ENCODE measurements at regions not wholly inside any gene's neighbourhood (a gene's known extent, or its start where the extent isn't known, plus 50 kb on each side); places are given as distances from the start of the nearest gene placed in this dataset.

- peaks cover 2 to 4% of the 10 kb centered on the region in 2 donors for H3K4me1 ChIP-seq (ENCODE audit: control insufficient read depth in 2 of 2, insufficient read depth in 2 of 2, low read length in 2 of 2)
- H3K27me3 ChIP-seq (ENCODE audit: control insufficient read depth in 2 of 2, insufficient read depth in 2 of 2, low read length in 2 of 2): no peaks in the 10 kb centered on the region
- no peak overlapping the region for H3K9ac ChIP-seq (ENCODE audit: low read depth in 1 of 2, low read length in 2 of 2)
- no peaks in the 10 kb centered on the region for H3K36me3 ChIP-seq (ENCODE audit: control insufficient read depth in 2 of 2, insufficient read depth in 2 of 2, low read length in 2 of 2)
- H3K27ac ChIP-seq (ENCODE audit: low read depth in 2 of 2, low read length in 2 of 2): peak overlapping the region in 1 of 2 donors; percentile 23
- no peak overlapping the region for H3K4me3 ChIP-seq (ENCODE audit: low read length in 2 of 2)
- no peaks in the 10 kb centered on the region for H3K9me3 ChIP-seq (ENCODE audit: control insufficient read depth in 2 of 2, low read length in 2 of 2)
Observed at GRCh38 chr15:75129788-75130187, 71.9 kb upstream of the C15orf39 start.

GRCh38 chr15:75131269-75131643 is 70.4 kb upstream of the C15orf39 start:
- Histone ChIP-seq H3K9ac (ENCODE audit: low read depth in 1 of 2, low read length in 2 of 2) (no peak overlapping the region), H3K4me1 (ENCODE audit: control insufficient read depth in 2 of 2, insufficient read depth in 2 of 2, low read length in 2 of 2) (peaks cover 0 to 4% of the 10 kb centered on the region in 2 donors), H3K9me3 (ENCODE audit: control insufficient read depth in 2 of 2, low read length in 2 of 2) (no peaks in the 10 kb centered on the region), H3K36me3 (ENCODE audit: control insufficient read depth in 2 of 2, insufficient read depth in 2 of 2, low read length in 2 of 2) (no peaks in the 10 kb centered on the region), H3K27ac (ENCODE audit: low read depth in 2 of 2, low read length in 2 of 2) (peak overlapping the region in 1 of 2 donors; percentile 48), H3K4me3 (ENCODE audit: low read length in 2 of 2) (no peak overlapping the region), H3K27me3 (ENCODE audit: control insufficient read depth in 2 of 2, insufficient read depth in 2 of 2, low read length in 2 of 2) (no peaks in the 10 kb centered on the region)

GRCh38 chr15:75134748-75135147 is 66.9 kb upstream of the C15orf39 start:
- Histone ChIP-seq H3K27me3 (ENCODE audit: control insufficient read depth in 2 of 2, insufficient read depth in 2 of 2, low read length in 2 of 2) (no peaks in the 10 kb centered on the region), H3K4me1 (ENCODE audit: control insufficient read depth in 2 of 2, insufficient read depth in 2 of 2, low read length in 2 of 2) (peaks cover 0 to 4% of the 10 kb centered on the region in 2 donors), H3K9ac (ENCODE audit: low read depth in 1 of 2, low read length in 2 of 2) (no peak overlapping the region), H3K9me3 (ENCODE audit: control insufficient read depth in 2 of 2, low read length in 2 of 2) (no peaks in the 10 kb centered on the region), H3K4me3 (ENCODE audit: low read length in 2 of 2) (no peak overlapping the region), H3K36me3 (ENCODE audit: control insufficient read depth in 2 of 2, insufficient read depth in 2 of 2, low read length in 2 of 2) (no peaks in the 10 kb centered on the region), H3K27ac (ENCODE audit: low read depth in 2 of 2, low read length in 2 of 2) (no peak overlapping the region)

GRCh38 chr15:75136118-75136517 is 65.6 kb upstream of the C15orf39 start:
- Histone ChIP-seq H3K9me3 (ENCODE audit: control insufficient read depth in 2 of 2, low read length in 2 of 2) (no peaks in the 10 kb centered on the region), H3K4me3 (ENCODE audit: low read length in 2 of 2) (no peak overlapping the region), H3K27ac (ENCODE audit: low read depth in 2 of 2, low read length in 2 of 2) (no peak overlapping the region), H3K9ac (ENCODE audit: low read depth in 1 of 2, low read length in 2 of 2) (no peak overlapping the region), H3K36me3 (ENCODE audit: control insufficient read depth in 2 of 2, insufficient read depth in 2 of 2, low read length in 2 of 2) (no peaks in the 10 kb centered on the region), H3K4me1 (ENCODE audit: control insufficient read depth in 2 of 2, insufficient read depth in 2 of 2, low read length in 2 of 2) (peaks cover 0 to 4% of the 10 kb centered on the region in 2 donors), H3K27me3 (ENCODE audit: control insufficient read depth in 2 of 2, insufficient read depth in 2 of 2, low read length in 2 of 2) (no peaks in the 10 kb centered on the region)

- Histone ChIP-seq H3K27ac (ENCODE audit: low read depth in 2 of 2, low read length in 2 of 2) (no peak overlapping the region), H3K9ac (ENCODE audit: low read depth in 1 of 2, low read length in 2 of 2) (no peak overlapping the region), H3K9me3 (ENCODE audit: control insufficient read depth in 2 of 2, low read length in 2 of 2) (no peaks in the 10 kb centered on the region), H3K4me1 (ENCODE audit: control insufficient read depth in 2 of 2, insufficient read depth in 2 of 2, low read length in 2 of 2) (no peaks in the 10 kb centered on the region), H3K27me3 (ENCODE audit: control insufficient read depth in 2 of 2, insufficient read depth in 2 of 2, low read length in 2 of 2) (no peaks in the 10 kb centered on the region), H3K4me3 (ENCODE audit: low read length in 2 of 2) (no peak overlapping the region), H3K36me3 (ENCODE audit: control insufficient read depth in 2 of 2, insufficient read depth in 2 of 2, low read length in 2 of 2) (no peaks in the 10 kb centered on the region)
Observed at GRCh38 chr15:75136758-75137157, 64.9 kb upstream of the C15orf39 start.

- H3K4me1 ChIP-seq (ENCODE audit: control insufficient read depth in 2 of 2, insufficient read depth in 2 of 2, low read length in 2 of 2): no peaks in the 10 kb centered on the region
- peaks cover 12 to 13% of the 10 kb centered on the region in 2 donors for H3K9me3 ChIP-seq (ENCODE audit: control insufficient read depth in 2 of 2, low read length in 2 of 2)
- no peak overlapping the region for H3K9ac ChIP-seq (ENCODE audit: low read depth in 1 of 2, low read length in 2 of 2)
- no peaks in the 10 kb centered on the region for H3K27me3 ChIP-seq (ENCODE audit: control insufficient read depth in 2 of 2, insufficient read depth in 2 of 2, low read length in 2 of 2)
- H3K36me3 ChIP-seq (ENCODE audit: control insufficient read depth in 2 of 2, insufficient read depth in 2 of 2, low read length in 2 of 2): no peaks in the 10 kb centered on the region
- H3K4me3 ChIP-seq (ENCODE audit: low read length in 2 of 2): no peak overlapping the region
- no peak overlapping the region for H3K27ac ChIP-seq (ENCODE audit: low read depth in 2 of 2, low read length in 2 of 2)
Observed at GRCh38 chr15:75138016-75138999, 63.4 kb upstream of the C15orf39 start.

- H3K9ac ChIP-seq (ENCODE audit: low read depth in 1 of 2, low read length in 2 of 2): no peak overlapping the region
- H3K36me3 ChIP-seq (ENCODE audit: control insufficient read depth in 2 of 2, insufficient read depth in 2 of 2, low read length in 2 of 2): no peaks in the 10 kb centered on the region
- no peaks in the 10 kb centered on the region for H3K27me3 ChIP-seq (ENCODE audit: control insufficient read depth in 2 of 2, insufficient read depth in 2 of 2, low read length in 2 of 2)
- H3K27ac ChIP-seq (ENCODE audit: low read depth in 2 of 2, low read length in 2 of 2): no peak overlapping the region
- H3K9me3 ChIP-seq (ENCODE audit: control insufficient read depth in 2 of 2, low read length in 2 of 2): peaks cover 21 to 22% of the 10 kb centered on the region in 2 donors
- no peak overlapping the region for H3K4me3 ChIP-seq (ENCODE audit: low read length in 2 of 2)
- H3K4me1 ChIP-seq (ENCODE audit: control insufficient read depth in 2 of 2, insufficient read depth in 2 of 2, low read length in 2 of 2): no peaks in the 10 kb centered on the region
Observed at GRCh38 chr15:75140080-75140879, 61.4 kb upstream of the C15orf39 start.

GRCh38 chr15:75142499-75142898 is 59.2 kb upstream of the C15orf39 start:
- H3K9me3 ChIP-seq (ENCODE audit: control insufficient read depth in 2 of 2, low read length in 2 of 2): peaks cover 22 to 24% of the 10 kb centered on the region in 2 donors
- H3K4me1 ChIP-seq (ENCODE audit: control insufficient read depth in 2 of 2, insufficient read depth in 2 of 2, low read length in 2 of 2): no peaks in the 10 kb centered on the region
- H3K27me3 ChIP-seq (ENCODE audit: control insufficient read depth in 2 of 2, insufficient read depth in 2 of 2, low read length in 2 of 2): no peaks in the 10 kb centered on the region
- H3K27ac ChIP-seq (ENCODE audit: low read depth in 2 of 2, low read length in 2 of 2): no peak overlapping the region
- H3K36me3 ChIP-seq (ENCODE audit: control insufficient read depth in 2 of 2, insufficient read depth in 2 of 2, low read length in 2 of 2): no peaks in the 10 kb centered on the region
- H3K4me3 ChIP-seq (ENCODE audit: low read length in 2 of 2): no peak overlapping the region
- no peak overlapping the region for H3K9ac ChIP-seq (ENCODE audit: low read depth in 1 of 2, low read length in 2 of 2)

- H3K9me3 ChIP-seq (ENCODE audit: control insufficient read depth in 2 of 2, low read length in 2 of 2): peaks cover 22 to 24% of the 10 kb centered on the region in 2 donors
- no peaks in the 10 kb centered on the region for H3K27me3 ChIP-seq (ENCODE audit: control insufficient read depth in 2 of 2, insufficient read depth in 2 of 2, low read length in 2 of 2)
- no peak overlapping the region for H3K27ac ChIP-seq (ENCODE audit: low read depth in 2 of 2, low read length in 2 of 2)
- H3K4me3 ChIP-seq (ENCODE audit: low read length in 2 of 2): peak overlapping the region in 1 of 2 donors; percentile 9
- no peaks in the 10 kb centered on the region for H3K4me1 ChIP-seq (ENCODE audit: control insufficient read depth in 2 of 2, insufficient read depth in 2 of 2, low read length in 2 of 2)
- no peak overlapping the region for H3K9ac ChIP-seq (ENCODE audit: low read depth in 1 of 2, low read length in 2 of 2)
- no peaks in the 10 kb centered on the region for H3K36me3 ChIP-seq (ENCODE audit: control insufficient read depth in 2 of 2, insufficient read depth in 2 of 2, low read length in 2 of 2)
Observed at GRCh38 chr15:75143738-75144334, 57.8 kb upstream of the C15orf39 start.
